ENCODE measurements at regions not wholly inside any gene's neighbourhood (a gene's known extent, or its start where the extent isn't known, plus 50 kb on each side); places are given as distances from the start of the nearest gene placed in this dataset.
"Not testable (repeated sequence)": the region's sequence is repeated elsewhere in the genome, so short reads cannot be mapped to it uniquely, and the experiment has no call there.

- intact Hi-C loops (cut with micrococcal nuclease), result no loop called here
Observed at GRCh38 chr7:153190452-153190851, 430.9 kb downstream of the ACTR3B start.

- intact Hi-C loops (cut with micrococcal nuclease), result no loop called here
Observed at GRCh38 chr7:153190986-153191385, 431.4 kb downstream of the ACTR3B start.

- intact Hi-C loops (cut with micrococcal nuclease), result no loop called here
Observed at GRCh38 chr7:153193144-153193595, 433.6 kb downstream of the ACTR3B start.

GRCh38 chr7:153217032-153217431 is 457.5 kb downstream of the ACTR3B start:
- intact Hi-C loops (cut with micrococcal nuclease), result no loop called here

- intact Hi-C loops (cut with micrococcal nuclease), result no loop called here
Observed at GRCh38 chr7:153224890-153225289, 465.3 kb downstream of the ACTR3B start.

GRCh38 chr7:153245136-153245535 is 485.6 kb downstream of the ACTR3B start:
- intact Hi-C loops (cut with micrococcal nuclease), result not testable (repeated sequence)

GRCh38 chr7:153245809-153246208 is 486.3 kb downstream of the ACTR3B start:
- intact Hi-C loops (cut with micrococcal nuclease), result no loop called here

- intact Hi-C loops (cut with micrococcal nuclease), result no loop called here
Observed at GRCh38 chr7:153247926-153248325, 488.4 kb downstream of the ACTR3B start.

GRCh38 chr7:153258686-153259085 is 499.1 kb downstream of the ACTR3B start:
- intact Hi-C loops (cut with micrococcal nuclease), result no loop called here

- intact Hi-C loops (cut with micrococcal nuclease), result no loop called here
Observed at GRCh38 chr7:153276394-153276793, 516.8 kb downstream of the ACTR3B start.

- intact Hi-C loops (cut with micrococcal nuclease), result no loop called here
Observed at GRCh38 chr7:153286763-153287162, 527.2 kb downstream of the ACTR3B start.

- intact Hi-C loops (cut with micrococcal nuclease), result no loop called here
Observed at GRCh38 chr7:153290066-153290465, 530.5 kb downstream of the ACTR3B start.

GRCh38 chr7:153297141-153297540 is 537.6 kb downstream of the ACTR3B start:
- intact Hi-C loops (cut with micrococcal nuclease), result no loop called here

GRCh38 chr7:153301936-153302335 is 542.4 kb downstream of the ACTR3B start:
- intact Hi-C loops (cut with micrococcal nuclease), result no loop called here

- intact Hi-C loops (cut with micrococcal nuclease), result no loop called here
Observed at GRCh38 chr7:153320005-153320404, 560.5 kb downstream of the ACTR3B start.

- intact Hi-C loops (cut with micrococcal nuclease), result no loop called here
Observed at GRCh38 chr7:153320681-153321080, 561.1 kb downstream of the ACTR3B start.

- intact Hi-C loops (cut with micrococcal nuclease), result no loop called here
Observed at GRCh38 chr7:153322991-153323390, 563.4 kb downstream of the ACTR3B start.

- intact Hi-C loops (cut with micrococcal nuclease), result no loop called here
Observed at GRCh38 chr7:153324094-153324493, 564.5 kb downstream of the ACTR3B start.

GRCh38 chr7:153327683-153328082 is 568.1 kb downstream of the ACTR3B start:
- intact Hi-C loops (cut with micrococcal nuclease), result no loop called here

- intact Hi-C loops (cut with micrococcal nuclease), result no loop called here
Observed at GRCh38 chr7:153331427-153331826, 571.9 kb downstream of the ACTR3B start.

GRCh38 chr7:153354071-153354470 is 594.5 kb downstream of the ACTR3B start:
- intact Hi-C loops (cut with micrococcal nuclease), result no loop called here

GRCh38 chr7:153370092-153370491 is 610.5 kb downstream of the ACTR3B start:
- intact Hi-C loops (cut with micrococcal nuclease), result no loop called here

- intact Hi-C loops (cut with micrococcal nuclease), result loop anchor here (5.0 kb wide), 1 partner anchor 1362 kb away; no protein-coding TSS in a partner anchor
Observed at GRCh38 chr7:153380636-153381035, 621.1 kb downstream of the ACTR3B start.

Measured in T-helper 1 cell treated with Interleukin-12 subunit alpha and Interleukin-12 subunit beta and Interleukin-4 antibody, amounts not matched to agents 30 ng/mL and 1 ng/mL, for 36 hours (primary cell).